Choroid plexus epithelial cell (primary cell): ENCODE measurements at regions not wholly inside any gene's neighbourhood (a gene's known extent, or its start where the extent isn't known, plus 50 kb on each side); places are given as distances from the start of the nearest gene placed in this dataset.
A peak's percentile ranks its signal among the peaks of the same experiment; 100 is the strongest.

Experiments used
- DNase-seq: peaks from one replicate; pipeline ENCODE4 v3.0.0-alpha.2; 2010; ENCODE audit warnings: low read depth
- H3K4me3 ChIP-seq: 2 replicates; pipeline ENCODE4 v1.5.1; 2011; ENCODE audit warnings: low read depth, mild to moderate bottlenecking, control low read depth, low read length, moderate library complexity
- CTCF ChIP-seq: conservative IDR thresholded peaks from 2 replicates; pipeline ENCODE4 v1.5.1; 2011; ENCODE audit warnings: low read depth, mild to moderate bottlenecking, control low read depth, inconsistent platforms, low read length, moderate library complexity

GRCh38 chr12:111022386-111022785, 102.0 kb upstream of the MYL2 start:
- no peak for TF ChIP-seq CTCF
- DNase-seq = no peak
- H3K4me3 ChIP-seq = no peak overlapping the region

- TF ChIP-seq CTCF = no peak
- no peak overlapping the region for H3K4me3 ChIP-seq
- no peak for DNase-seq
Measured at GRCh38 chr12:111014547-111014946, 94.2 kb upstream of the MYL2 start.

- DNase-seq = no peak
- no peak overlapping the region for H3K4me3 ChIP-seq
- no peak for TF ChIP-seq CTCF
Measured at GRCh38 chr12:111012918-111013317, 92.5 kb upstream of the MYL2 start.

- no peak overlapping the region for H3K4me3 ChIP-seq
- no peak for TF ChIP-seq CTCF
- DNase-seq = no peak
Measured at GRCh38 chr12:111011999-111012600, 91.7 kb upstream of the MYL2 start.

GRCh38 chr12:111010916-111011657, 90.7 kb upstream of the MYL2 start:
- H3K4me3 ChIP-seq = no peak overlapping the region
- no peak for TF ChIP-seq CTCF

GRCh38 chr12:111010061-111010460, 89.7 kb upstream of the MYL2 start:
- no peak for TF ChIP-seq CTCF
- no peak overlapping the region for H3K4me3 ChIP-seq
- peak; percentile 46 for DNase-seq

More at GRCh38 chr12:111010916-111011657, 90.7 kb upstream of the MYL2 start:
- DNase-seq = no peak

GRCh38 chr12:111006621-111007020, 86.2 kb upstream of the MYL2 start:
- DNase-seq = no peak

More at GRCh38 chr12:111006621-111007020, 86.2 kb upstream of the MYL2 start:
- no peak overlapping the region for H3K4me3 ChIP-seq
- no peak for TF ChIP-seq CTCF
